GM12878 (cell line): ENCODE measurements at regions not wholly inside any gene's neighbourhood (a gene's known extent, or its start where the extent isn't known, plus 50 kb on each side); places are given as distances from the start of the nearest gene placed in this dataset.

Experiments
- ATAC-seq: fragments of 200-7000 bp; cut with Tn5 transposase; 3 replicates; pipeline ENCODE4 v1.9.1; 2020; ENCODE audit warnings: mild to moderate bottlenecking, moderate library complexity
- BruUV-seq: library from RNA; stranded (reverse); fragments of 400-500 nt; replicated peaks from 2 replicates; lab custom pipeline; 2021; lab: Mats Ljungman, UMichigan
- CTCF ChIA-PET: fragments of 300-600 bp; sonication (Branson Sonifier 250); formaldehyde crosslinking; extraction: SDS; loops from one replicate; lab custom pipeline; 2021; ENCODE audit warnings: inconsistent platforms; lab: Yijun Ruan, JAX
- POLR2A ChIA-PET: fragments of 350-600 bp; formaldehyde crosslinking; extraction: SDS; loops from one replicate; lab custom pipeline; 2021; ENCODE audit warnings: inconsistent platforms; lab: Charles Lee
- RAD21 ChIA-PET: fragments of 300-600 bp; sonication (Branson Sonifier 250); formaldehyde crosslinking; loops from one replicate; lab custom pipeline; 2023; ENCODE audit warnings: antibody characterized with exemption; ENCODE audit not compliant: unreplicated experiment; lab: Charles Lee
- SMC1A ChIA-PET: fragments of 300-600 bp; sonication (Branson Sonifier 250); formaldehyde crosslinking; loops from one replicate; lab custom pipeline; 2023; ENCODE audit not compliant: unreplicated experiment, uncharacterized antibody; lab: Charles Lee
- DNase-seq: peaks from one replicate; pipeline ENCODE4 v3.0.0-alpha.2; 2011; ENCODE audit warnings: low read depth, low spot score
- FAIRE-seq: peaks from 3 replicates; lab custom pipeline; 2011; peaks lifted over from hg19 to GRCh38; lab: Jason Lieb, UNC
- H2AFZ ChIP-seq: 2 replicates; pipeline ENCODE4 v1.6.0; 2011; ENCODE audit warnings: low read depth, low read length, control low read depth; ENCODE audit not compliant: control insufficient read depth
- H3K27ac ChIP-seq: 2 replicates; pipeline ENCODE4 v1.5.1; 2011; ENCODE audit warnings: control low read depth; ENCODE audit not compliant: control insufficient read depth, insufficient read depth
- H3K27me3 ChIP-seq, 2 experiments: replicated peaks in 1 of 2; 2 replicates each; pipeline versions ENCODE4 v1.6.0 to v1.6.1; 2011; ENCODE audit warnings: low read length in 1 of 2; ENCODE audit not compliant: control insufficient read depth in 2 of 2, insufficient read depth in 2 of 2
- H3K36me3 ChIP-seq, 2 experiments: 2 replicates each; pipeline ENCODE4 v1.5.1; 2011; ENCODE audit warnings: low read length in 1 of 2; ENCODE audit not compliant: control insufficient read depth in 2 of 2, insufficient read depth in 2 of 2
- H3K4me1 ChIP-seq: 2 replicates; pipeline ENCODE4 v1.6.1; 2011; ENCODE audit warnings: mild to moderate bottlenecking, low read length, moderate library complexity, mixed read lengths; ENCODE audit not compliant: control insufficient read depth, insufficient read depth
- H3K4me2 ChIP-seq: 2 replicates; pipeline ENCODE4 v1.6.0; 2011; ENCODE audit warnings: control low read depth; ENCODE audit not compliant: control insufficient read depth, insufficient read depth
- H3K4me3 ChIP-seq: fragments of 200-600 bp; sonication (generic); 2 replicates; pipeline ENCODE4 v1.5.1; 2016
- H3K79me2 ChIP-seq: 2 replicates; pipeline ENCODE4 v1.6.0; 2011; ENCODE audit warnings: low read length; ENCODE audit not compliant: control insufficient read depth, insufficient read depth
- H3K9ac ChIP-seq: 2 replicates; pipeline ENCODE4 v1.8.0; 2011; ENCODE audit warnings: low read length, control low read depth, mixed read lengths; ENCODE audit not compliant: control insufficient read depth, insufficient read depth
- H3K9me3 ChIP-seq: replicated peaks from 3 replicates; pipeline ENCODE4 v1.5.1; 2011; ENCODE audit warnings: mild to moderate bottlenecking, low read length; ENCODE audit not compliant: control insufficient read depth, insufficient read depth
- H4K20me1 ChIP-seq: 2 replicates; pipeline ENCODE4 v1.6.0; 2011; ENCODE audit not compliant: control insufficient read depth, insufficient read depth
- CBFB ChIP-seq: IDR thresholded peaks from 2 replicates; pipeline ENCODE4 v1.6.1; 2016; ENCODE audit warnings: antibody characterized with exemption, low read depth
- CHD1 ChIP-seq: IDR thresholded peaks from 2 replicates; pipeline ENCODE4 v1.6.1; 2012; ENCODE audit warnings: low read depth, low read length, improper control_type of control experiment
- EP300 ChIP-seq, 2 experiments: fragments of 150-350 bp in 1 of 2; IDR thresholded peaks; 2 replicates each; pipeline ENCODE4 v1.6.1; 2011 to 2012; ENCODE audit warnings: low read depth in 2 of 2, low read length in 2 of 2, borderline replicate concordance in 1 of 2, improper control_type of control experiment in 1 of 2, inconsistent platforms in 1 of 2; ENCODE audit not compliant: control insufficient read depth in 1 of 2
- EZH2 ChIP-seq: IDR thresholded peaks from 2 replicates; pipeline ENCODE4 v1.6.1; 2012; ENCODE audit warnings: low read depth, mild to moderate bottlenecking, control low read depth, inconsistent platforms, low read length, borderline replicate concordance; ENCODE audit not compliant: control insufficient read depth
- IRF4 ChIP-seq: IDR thresholded peaks from 2 replicates; pipeline ENCODE4 v1.6.1; 2011; ENCODE audit warnings: low read depth, low read length
- MYC ChIP-seq: IDR thresholded peaks from 2 replicates; pipeline ENCODE4 v1.6.1; 2011; ENCODE audit warnings: mild to moderate bottlenecking, low read length, moderate library complexity, inconsistent platforms; ENCODE audit not compliant: insufficient read depth, insufficient replicate concordance, insufficient read length, severe bottlenecking
- RBBP5 ChIP-seq: fragments of 200-600 bp; sonication (generic); conservative IDR thresholded peaks from 2 replicates; pipeline ENCODE4 v1.6.1; 2016
- SPI1 ChIP-seq: IDR thresholded peaks from 2 replicates; pipeline ENCODE4 v1.6.1; 2011; ENCODE audit warnings: low read depth, mild to moderate bottlenecking, low read length, moderate library complexity, borderline replicate concordance; ENCODE audit not compliant: insufficient read depth
- STAT1 ChIP-seq: fragments of 450-650 bp; conservative IDR thresholded peaks from 2 replicates; pipeline ENCODE4 v1.6.1; 2014; ENCODE audit warnings: antibody characterized with exemption, mild to moderate bottlenecking
- TCF12 ChIP-seq: IDR thresholded peaks from 2 replicates; pipeline ENCODE4 v1.6.1; 2011; ENCODE audit warnings: low read depth, mild to moderate bottlenecking, low read length
- ZBED1 ChIP-seq: IDR thresholded peaks from 2 replicates; pipeline ENCODE4 v1.6.1; 2016; ENCODE audit warnings: borderline replicate concordance
- ZNF207 ChIP-seq: fragments of 450-650 bp; IDR thresholded peaks from 2 replicates; pipeline ENCODE4 v1.6.1; 2014; ENCODE audit warnings: antibody characterized with exemption, mild to moderate bottlenecking, borderline replicate concordance
- ZNF274 ChIP-seq: IDR thresholded peaks from one replicate; pipeline ENCODE4 v1.8.0; 2011; ENCODE audit not compliant: insufficient read length, insufficient read depth
- WGBS: methylation state at CpG from one replicate; pipeline ENCODE4 v1.1.6; 2016; ENCODE audit warnings: low lambda C conversion rate; ENCODE audit not compliant: insufficient replicate concordance, insufficient coverage; ENCODE audit errors: missing lambda C conversion rate; 5-methylcytosine and 5-hydroxymethylcytosine counted together
- in situ Hi-C: fragments of 300-500 bp; cut with MboI; formaldehyde crosslinking; loops from 9 replicates; pipeline ENCODE4 v1.14.3; 2018; ENCODE audit warnings: mixed read lengths
- intact Hi-C: fragments of 100-400 bp; cut with micrococcal nuclease; formaldehyde crosslinking; loops from one replicate; pipeline ENCODE4 v1.14.2; 2022; ENCODE audit not compliant: unreplicated experiment
- TF ChIP-seq, protein P1 (sequence below): fragments of 450-650 bp; IDR thresholded peaks from 2 replicates; pipeline ENCODE4 v1.6.1; 2017; ENCODE audit warnings: low read depth, mild to moderate bottlenecking, moderate library complexity
- TF ChIP-seq, protein P2 (sequence below): fragments of 450-650 bp; IDR thresholded peaks from 2 replicates; pipeline ENCODE4 v1.6.1; 2017; ENCODE audit warnings: mild to moderate bottlenecking, low read depth, inconsistent platforms; ENCODE audit not compliant: poor library complexity, severe bottlenecking
- TF ChIP-seq, protein P3 (sequence below): fragments of 450-650 bp; IDR thresholded peaks from 2 replicates; pipeline ENCODE4 v1.6.1; 2017; ENCODE audit warnings: mild to moderate bottlenecking, moderate library complexity

DNA sequence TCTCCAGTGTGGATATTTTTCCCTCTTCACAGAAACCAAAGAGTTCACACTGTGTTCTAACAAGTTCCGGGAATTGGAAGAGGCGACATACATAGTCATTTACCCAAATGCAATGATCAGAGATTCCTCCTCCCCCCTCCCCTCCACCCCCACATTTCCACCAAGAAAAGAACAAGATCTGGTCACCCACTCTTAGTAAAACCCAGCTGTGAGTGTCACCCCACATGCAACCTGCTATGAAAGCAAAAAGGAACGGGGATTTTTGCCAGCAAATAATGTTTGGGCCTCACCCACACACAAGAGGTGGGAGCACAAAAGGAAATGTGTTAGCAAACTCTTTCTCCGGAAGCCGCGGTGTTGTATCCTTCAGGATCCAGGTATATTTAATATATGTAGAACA lies 745.0 kb upstream of the AUTS2 start (continued):
- TF ChIP-seq MYC (no peak), SPI1 (no peak)

DNA sequence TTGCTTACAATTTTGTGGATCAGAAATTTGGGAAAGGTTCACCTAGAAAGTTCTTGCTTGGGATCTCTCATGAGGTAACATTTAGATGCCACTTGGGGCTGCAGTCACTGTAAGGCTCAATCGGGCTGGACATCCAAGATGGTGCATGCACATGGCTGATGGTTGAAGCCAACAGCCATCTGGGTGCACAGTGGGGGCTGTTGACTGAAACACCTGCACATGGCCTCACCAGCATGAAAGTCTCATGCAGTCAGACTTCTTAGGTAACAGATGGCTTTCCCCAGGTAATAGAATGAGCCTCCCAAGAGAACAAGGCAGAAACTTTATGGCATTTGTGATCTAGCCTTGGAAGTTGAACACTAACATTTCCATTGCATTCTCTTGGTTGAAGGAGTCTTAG lies 740.7 kb upstream of the AUTS2 start:
- ChIA-PET CTCF (no interaction called here), SMC1A (no interaction called here), RAD21 (no interaction called here), POLR2A (no interaction called here)
- Histone ChIP-seq H3K9me3 (no peaks in the 10 kb centered on the region; the same call in 2 of the 3 replicates), H3K79me2 (no peaks in the 10 kb centered on the region), H2AFZ (no peak overlapping the region), H3K27ac (no peak overlapping the region), H3K4me3 (no peak overlapping the region), H3K4me1 (no peaks in the 10 kb centered on the region), H3K36me3 (no peaks in the 10 kb centered on the region), H3K4me2 (no peak overlapping the region), H3K27me3 (no peaks in the 10 kb centered on the region), H4K20me1 (no peaks in the 10 kb centered on the region), H3K9ac (no peak overlapping the region)
- BruUV-seq, result no TSS peak
- 0% methylated on average over 1 of the region's 1 CpG for WGBS
- intact Hi-C loops (no loop called here), in situ Hi-C loops (no loop called here)
- FAIRE-seq, result no peak
- no peak for ATAC-seq
- TF ChIP-seq, protein P1, sequence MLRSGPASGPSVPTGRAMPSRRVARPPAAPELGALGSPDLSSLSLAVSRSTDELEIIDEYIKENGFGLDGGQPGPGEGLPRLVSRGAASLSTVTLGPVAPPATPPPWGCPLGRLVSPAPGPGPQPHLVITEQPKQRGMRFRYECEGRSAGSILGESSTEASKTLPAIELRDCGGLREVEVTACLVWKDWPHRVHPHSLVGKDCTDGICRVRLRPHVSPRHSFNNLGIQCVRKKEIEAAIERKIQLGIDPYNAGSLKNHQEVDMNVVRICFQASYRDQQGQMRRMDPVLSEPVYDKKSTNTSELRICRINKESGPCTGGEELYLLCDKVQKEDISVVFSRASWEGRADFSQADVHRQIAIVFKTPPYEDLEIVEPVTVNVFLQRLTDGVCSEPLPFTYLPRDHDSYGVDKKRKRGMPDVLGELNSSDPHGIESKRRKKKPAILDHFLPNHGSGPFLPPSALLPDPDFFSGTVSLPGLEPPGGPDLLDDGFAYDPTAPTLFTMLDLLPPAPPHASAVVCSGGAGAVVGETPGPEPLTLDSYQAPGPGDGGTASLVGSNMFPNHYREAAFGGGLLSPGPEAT, result no peak
- no peak for TF ChIP-seq ZBED1
- TF ChIP-seq, protein P2, sequence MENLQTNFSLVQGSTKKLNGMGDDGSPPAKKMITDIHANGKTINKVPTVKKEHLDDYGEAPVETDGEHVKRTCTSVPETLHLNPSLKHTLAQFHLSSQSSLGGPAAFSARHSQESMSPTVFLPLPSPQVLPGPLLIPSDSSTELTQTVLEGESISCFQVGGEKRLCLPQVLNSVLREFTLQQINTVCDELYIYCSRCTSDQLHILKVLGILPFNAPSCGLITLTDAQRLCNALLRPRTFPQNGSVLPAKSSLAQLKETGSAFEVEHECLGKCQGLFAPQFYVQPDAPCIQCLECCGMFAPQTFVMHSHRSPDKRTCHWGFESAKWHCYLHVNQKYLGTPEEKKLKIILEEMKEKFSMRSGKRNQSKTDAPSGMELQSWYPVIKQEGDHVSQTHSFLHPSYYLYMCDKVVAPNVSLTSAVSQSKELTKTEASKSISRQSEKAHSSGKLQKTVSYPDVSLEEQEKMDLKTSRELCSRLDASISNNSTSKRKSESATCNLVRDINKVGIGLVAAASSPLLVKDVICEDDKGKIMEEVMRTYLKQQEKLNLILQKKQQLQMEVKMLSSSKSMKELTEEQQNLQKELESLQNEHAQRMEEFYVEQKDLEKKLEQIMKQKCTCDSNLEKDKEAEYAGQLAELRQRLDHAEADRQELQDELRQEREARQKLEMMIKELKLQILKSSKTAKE, result no peak
- TF ChIP-seq EP300 (IDR thresholded peaks at IDR 0.05; ENCODE audit: borderline replicate concordance in 1 of 2, control insufficient read depth in 1 of 2, low read depth in 2 of 2, low read length in 2 of 2), result no peak
- no peak for TF ChIP-seq RBBP5
- no peak for TF ChIP-seq CHD1
- TF ChIP-seq, protein P3, sequence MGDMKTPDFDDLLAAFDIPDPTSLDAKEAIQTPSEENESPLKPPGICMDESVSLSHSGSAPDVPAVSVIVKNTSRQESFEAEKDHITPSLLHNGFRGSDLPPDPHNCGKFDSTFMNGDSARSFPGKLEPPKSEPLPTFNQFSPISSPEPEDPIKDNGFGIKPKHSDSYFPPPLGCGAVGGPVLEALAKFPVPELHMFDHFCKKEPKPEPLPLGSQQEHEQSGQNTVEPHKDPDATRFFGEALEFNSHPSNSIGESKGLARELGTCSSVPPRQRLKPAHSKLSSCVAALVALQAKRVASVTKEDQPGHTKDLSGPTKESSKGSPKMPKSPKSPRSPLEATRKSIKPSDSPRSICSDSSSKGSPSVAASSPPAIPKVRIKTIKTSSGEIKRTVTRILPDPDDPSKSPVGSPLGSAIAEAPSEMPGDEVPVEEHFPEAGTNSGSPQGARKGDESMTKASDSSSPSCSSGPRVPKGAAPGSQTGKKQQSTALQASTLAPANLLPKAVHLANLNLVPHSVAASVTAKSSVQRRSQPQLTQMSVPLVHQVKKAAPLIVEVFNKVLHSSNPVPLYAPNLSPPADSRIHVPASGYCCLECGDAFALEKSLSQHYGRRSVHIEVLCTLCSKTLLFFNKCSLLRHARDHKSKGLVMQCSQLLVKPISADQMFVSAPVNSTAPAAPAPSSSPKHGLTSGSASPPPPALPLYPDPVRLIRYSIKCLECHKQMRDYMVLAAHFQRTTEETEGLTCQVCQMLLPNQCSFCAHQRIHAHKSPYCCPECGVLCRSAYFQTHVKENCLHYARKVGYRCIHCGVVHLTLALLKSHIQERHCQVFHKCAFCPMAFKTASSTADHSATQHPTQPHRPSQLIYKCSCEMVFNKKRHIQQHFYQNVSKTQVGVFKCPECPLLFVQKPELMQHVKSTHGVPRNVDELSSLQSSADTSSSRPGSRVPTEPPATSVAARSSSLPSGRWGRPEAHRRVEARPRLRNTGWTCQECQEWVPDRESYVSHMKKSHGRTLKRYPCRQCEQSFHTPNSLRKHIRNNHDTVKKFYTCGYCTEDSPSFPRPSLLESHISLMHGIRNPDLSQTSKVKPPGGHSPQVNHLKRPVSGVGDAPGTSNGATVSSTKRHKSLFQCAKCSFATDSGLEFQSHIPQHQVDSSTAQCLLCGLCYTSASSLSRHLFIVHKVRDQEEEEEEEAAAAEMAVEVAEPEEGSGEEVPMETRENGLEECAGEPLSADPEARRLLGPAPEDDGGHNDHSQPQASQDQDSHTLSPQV, result no peak
- no peak for TF ChIP-seq IRF4
- no peak for TF ChIP-seq ZNF207
- no peak for TF ChIP-seq TCF12
- no peak for TF ChIP-seq ZNF274
- TF ChIP-seq EZH2, result no peak
- TF ChIP-seq STAT1, result no peak
- TF ChIP-seq CBFB, result no peak
- no peak for DNase-seq
